Vagina (tissue), 2 donors: ENCODE measurements at regions not wholly inside any gene's neighbourhood (a gene's known extent, or its start where the extent isn't known, plus 50 kb on each side); places are given as distances from the start of the nearest gene placed in this dataset.

Experiments used
- DNase-seq, 2 donors: peaks; one replicate each; pipeline ENCODE4 v3.0.0-alpha.2; 2017; ENCODE audit errors: extremely low spot score in 2 of 2
- H3K27ac ChIP-seq: fragments of 200-600 bp; sonication (generic); one replicate; pipeline ENCODE4 v1.5.1; 2019
- H3K27me3 ChIP-seq: fragments of 200-600 bp; sonication (generic); one replicate; pipeline ENCODE4 v1.5.1; 2019
- H3K36me3 ChIP-seq, 2 donors: fragments of 200-600 bp; sonication (generic); one replicate each; pipeline ENCODE4 v1.5.1; 2017 to 2019
- H3K4me1 ChIP-seq: fragments of 200-600 bp; sonication (generic); one replicate; pipeline ENCODE4 v1.5.1; 2019
- H3K4me3 ChIP-seq, 2 donors: fragments of 200-600 bp; sonication (generic); 1 replicate in 1 of 2; 2 replicates in 1 of 2; pipeline ENCODE4 v1.5.1; 2016 to 2019
- H3K9me3 ChIP-seq: fragments of 200-600 bp; sonication (generic); one replicate; pipeline ENCODE4 v1.5.1; 2019
- CTCF ChIP-seq, 3 experiments: fragments of 450-650 bp in 2 of 3; fragments of 200-600 bp in 1 of 3; sonication (generic) in 1 of 3; IDR thresholded peaks; one replicate each; pipeline ENCODE4 v1.5.1; 2017 to 2019; ENCODE audit warnings: antibody characterized with exemption in 3 of 3, mild to moderate bottlenecking in 2 of 3, moderate library complexity in 2 of 3
- POLR2A ChIP-seq, 2 donors: fragments of 450-650 bp; IDR thresholded peaks; one replicate each; pipeline ENCODE4 v1.6.1; 2017; ENCODE audit warnings: antibody characterized with exemption in 2 of 2, mild to moderate bottlenecking in 2 of 2, moderate library complexity in 2 of 2
- POLR2AphosphoS5 ChIP-seq, 2 donors: sonication (generic); formaldehyde crosslinking; IDR thresholded peaks; one replicate each; pipeline ENCODE4 v1.9.0; 2017; ENCODE audit warnings: antibody characterized with exemption in 2 of 2, mild to moderate bottlenecking in 2 of 2, low read depth in 1 of 2; ENCODE audit not compliant: insufficient read depth in 1 of 2
- intact Hi-C: fragments of 100-400 bp; cut with DNase I; formaldehyde crosslinking; loops from one replicate; pipeline ENCODE4 v1.15.1; 2023

GRCh38 chr12:107431942-107432341 lies 253.7 kb upstream of the PWP1 start:
- Histone ChIP-seq H3K9me3 (no peaks in the 10 kb centered on the region), H3K4me3 (no peak overlapping the region), H3K36me3 (no peaks in the 10 kb centered on the region), H3K27ac (no peak overlapping the region), H3K27me3 (no peaks in the 10 kb centered on the region), H3K4me1 (no peaks in the 10 kb centered on the region)
- intact Hi-C loops: no loop called here
- no peak for DNase-seq
- TF ChIP-seq POLR2AphosphoS5 (IDR thresholded peaks at IDR 0.05; ENCODE audit: insufficient read depth in 1 of 2, low read depth in 1 of 2): no peak
- TF ChIP-seq CTCF (IDR thresholded peaks at IDR 0.05): no peak
- TF ChIP-seq POLR2A (IDR thresholded peaks at IDR 0.05): no peak

GRCh38 chr12:107435072-107435471 lies 250.5 kb upstream of the PWP1 start:
- intact Hi-C loops: no loop called here
- no peak for DNase-seq
- Histone ChIP-seq H3K9me3 (no peaks in the 10 kb centered on the region), H3K36me3 (no peaks in the 10 kb centered on the region), H3K4me3 (no peak overlapping the region), H3K27me3 (no peaks in the 10 kb centered on the region), H3K4me1 (no peaks in the 10 kb centered on the region), H3K27ac (no peak overlapping the region)
- TF ChIP-seq CTCF (IDR thresholded peaks at IDR 0.05) (no peak), POLR2AphosphoS5 (IDR thresholded peaks at IDR 0.05; ENCODE audit: insufficient read depth in 1 of 2, low read depth in 1 of 2) (no peak)

GRCh38 chr12:107435520-107435919 lies 250.1 kb upstream of the PWP1 start:
- no peak overlapping the region for H3K4me3 ChIP-seq
- H3K4me1 ChIP-seq: no peaks in the 10 kb centered on the region
- no peak overlapping the region for H3K27ac ChIP-seq
- H3K27me3 ChIP-seq: no peaks in the 10 kb centered on the region
- intact Hi-C loops: no loop called here
- H3K36me3 ChIP-seq: no peaks in the 10 kb centered on the region
- TF ChIP-seq CTCF (IDR thresholded peaks at IDR 0.05) (no peak), POLR2A (IDR thresholded peaks at IDR 0.05) (no peak), POLR2AphosphoS5 (IDR thresholded peaks at IDR 0.05; ENCODE audit: insufficient read depth in 1 of 2, low read depth in 1 of 2) (no peak)
- DNase-seq: no peak
- no peaks in the 10 kb centered on the region for H3K9me3 ChIP-seq

- no peaks in the 10 kb centered on the region for H3K27me3 ChIP-seq
- H3K4me3 ChIP-seq: no peak overlapping the region
- H3K27ac ChIP-seq: no peak overlapping the region
- DNase-seq: no peak
- intact Hi-C loops: no loop called here
- H3K4me1 ChIP-seq: no peaks in the 10 kb centered on the region
- no peaks in the 10 kb centered on the region for H3K36me3 ChIP-seq
- no peak for TF ChIP-seq CTCF (IDR thresholded peaks at IDR 0.05)
- TF ChIP-seq POLR2A (IDR thresholded peaks at IDR 0.05): no peak
- TF ChIP-seq POLR2AphosphoS5 (IDR thresholded peaks at IDR 0.05; ENCODE audit: insufficient read depth in 1 of 2, low read depth in 1 of 2): no peak
- no peaks in the 10 kb centered on the region for H3K9me3 ChIP-seq
These were observed 249.2 kb upstream of the PWP1 start for GRCh38 chr12:107436376-107436775.

GRCh38 chr12:107436836-107437235 lies 248.8 kb upstream of the PWP1 start:
- TF ChIP-seq POLR2A (IDR thresholded peaks at IDR 0.05) (no peak), POLR2AphosphoS5 (IDR thresholded peaks at IDR 0.05; ENCODE audit: insufficient read depth in 1 of 2, low read depth in 1 of 2) (no peak), CTCF (IDR thresholded peaks at IDR 0.05) (no peak)
- H3K4me3 ChIP-seq: no peak overlapping the region
- H3K9me3 ChIP-seq: no peaks in the 10 kb centered on the region
- H3K36me3 ChIP-seq: no peaks in the 10 kb centered on the region
- DNase-seq: no peak
- intact Hi-C loops: no loop called here
- H3K27ac ChIP-seq: no peak overlapping the region
- H3K27me3 ChIP-seq: no peaks in the 10 kb centered on the region
- no peaks in the 10 kb centered on the region for H3K4me1 ChIP-seq
